Frontal cortex (tissue), 3 donors: ENCODE measurements at regions not wholly inside any gene's neighbourhood (a gene's known extent, or its start where the extent isn't known, plus 50 kb on each side); places are given as distances from the start of the nearest gene placed in this dataset.
"Not testable (repeated sequence)": the region's sequence is repeated elsewhere in the genome, so short reads cannot be mapped to it uniquely, and the experiment has no call there.

Experiments used
- DNase-seq, 2 donors: peaks; one replicate each; pipeline ENCODE4 v3.0.0; 2012; ENCODE audit warnings: low spot score in 2 of 2
- FAIRE-seq: peaks from 2 replicates; lab custom pipeline; 2012; peaks lifted over from hg19 to GRCh38; lab: Jason Lieb, UNC
- donor health status: control.
- donor health status: control.
- donor health status: control.

- DNase-seq: no peak
- FAIRE-seq: no peak
These were observed 1166.4 kb upstream of the CNTN5 start for GRCh38 chr11:97854357-97854756.

- DNase-seq (no peak), FAIRE-seq (no peak)
These were observed 1165.9 kb upstream of the CNTN5 start for GRCh38 chr11:97854877-97855276.

GRCh38 chr11:97856666-97857065 lies 1164.1 kb upstream of the CNTN5 start:
- FAIRE-seq (no peak), DNase-seq (no peak)

- DNase-seq (no peak), FAIRE-seq (no peak)
These were observed 1160.5 kb upstream of the CNTN5 start for GRCh38 chr11:97860237-97860636.

- DNase-seq (no peak), FAIRE-seq (no peak)
These were observed 1158.7 kb upstream of the CNTN5 start for GRCh38 chr11:97862021-97862420.

- FAIRE-seq: peak; percentile 36
These were observed 1155.2 kb upstream of the CNTN5 start for GRCh38 chr11:97865424-97866012.

GRCh38 chr11:97871816-97872215 lies 1148.9 kb upstream of the CNTN5 start:
- no peak for FAIRE-seq
- DNase-seq: no peak

More at GRCh38 chr11:97865424-97866012, 1155.2 kb upstream of the CNTN5 start:
- no peak for DNase-seq

- DNase-seq (no peak), FAIRE-seq (no peak)
These were observed 1140.5 kb upstream of the CNTN5 start for GRCh38 chr11:97880209-97880608.

GRCh38 chr11:97883086-97883485 lies 1137.7 kb upstream of the CNTN5 start:
- DNase-seq: no peak
- FAIRE-seq: no peak

GRCh38 chr11:97888641-97889040 lies 1132.1 kb upstream of the CNTN5 start:
- DNase-seq: no peak
- no peak for FAIRE-seq

- peak; percentile 69 for FAIRE-seq
- DNase-seq: no peak
These were observed 1130.3 kb upstream of the CNTN5 start for GRCh38 chr11:97890466-97890865.

- DNase-seq (no peak), FAIRE-seq (no peak)
These were observed 1127.1 kb upstream of the CNTN5 start for GRCh38 chr11:97893612-97894011.

- no peak for DNase-seq
- no peak for FAIRE-seq
These were observed 1125.8 kb upstream of the CNTN5 start for GRCh38 chr11:97894978-97895377.

GRCh38 chr11:97895572-97895971 lies 1125.2 kb upstream of the CNTN5 start:
- no peak for FAIRE-seq
- DNase-seq: no peak

- FAIRE-seq (peak; percentile 15), DNase-seq (no peak)
These were observed 1117.9 kb upstream of the CNTN5 start for GRCh38 chr11:97902828-97903227.

- DNase-seq (no peak), FAIRE-seq (no peak)
These were observed 1115.6 kb upstream of the CNTN5 start for GRCh38 chr11:97905101-97905500.

- DNase-seq (no peak), FAIRE-seq (no peak)
These were observed 1115.1 kb upstream of the CNTN5 start for GRCh38 chr11:97905671-97906070.

GRCh38 chr11:97908354-97908753 lies 1112.4 kb upstream of the CNTN5 start:
- no peak for DNase-seq
- no peak for FAIRE-seq

- FAIRE-seq: no peak
- no peak for DNase-seq
These were observed 1110.9 kb upstream of the CNTN5 start for GRCh38 chr11:97909614-97910399.

- FAIRE-seq: no peak
- DNase-seq: no peak
These were observed 1108.1 kb upstream of the CNTN5 start for GRCh38 chr11:97912629-97913028.

- not testable (repeated sequence) for DNase-seq, FAIRE-seq
These were observed 1097.8 kb upstream of the CNTN5 start for GRCh38 chr11:97922933-97923332.
